H1 (cell line): ENCODE measurements at regions not wholly inside any gene's neighbourhood (a gene's known extent, or its start where the extent isn't known, plus 50 kb on each side); places are given as distances from the start of the nearest gene placed in this dataset.

Experiments used
- CTCF ChIA-PET: fragments of 300-600 bp; sonication (Branson Sonifier 250); formaldehyde crosslinking; loops from one replicate; lab custom pipeline; 2021; ENCODE audit not compliant: partially characterized antibody; lab: Charles Lee
- POLR2A ChIA-PET: fragments of 300-600 bp; sonication (Branson Sonifier 250); formaldehyde crosslinking; loops from one replicate; lab custom pipeline; 2021; ENCODE audit warnings: inconsistent platforms; ENCODE audit not compliant: partially characterized antibody; lab: Charles Lee
- DNase-seq, 2 experiments: peaks; one replicate each; pipeline versions ENCODE4 v3.0.0 to v3.0.0-alpha.2; 2010 to 2022; ENCODE audit warnings: low spot score in 2 of 2, low read depth in 1 of 2, mixed read lengths in 1 of 2
- FAIRE-seq: peaks from 2 replicates; lab custom pipeline; 2011; peaks lifted over from hg19 to GRCh38; lab: Jason Lieb, UNC
- H2AFZ ChIP-seq: 2 replicates; pipeline ENCODE4 v1.8.1; 2012; ENCODE audit warnings: low read length, inconsistent platforms
- H2AK5ac ChIP-seq: 2 replicates; pipeline ENCODE4 v1.6.1; 2013; ENCODE audit warnings: low read depth, low read length
- H2BK120ac ChIP-seq: replicated peaks from 2 replicates; pipeline ENCODE3; 2013; ENCODE audit warnings: low read depth, low read length, inconsistent platforms
- H2BK12ac ChIP-seq: 2 replicates; pipeline ENCODE4 v1.6.1; 2013; ENCODE audit warnings: low read depth, low read length
- H2BK15ac ChIP-seq: 2 replicates; pipeline ENCODE4 v1.6.1; 2013; ENCODE audit warnings: low read length
- H2BK20ac ChIP-seq: 2 replicates; pipeline ENCODE4 v1.6.1; 2013; ENCODE audit warnings: low read length
- H2BK5ac ChIP-seq: 2 replicates; pipeline ENCODE4 v1.6.1; 2013; ENCODE audit warnings: low read depth, low read length
- H3K14ac ChIP-seq: 2 replicates; pipeline ENCODE4 v1.6.1; 2013; ENCODE audit warnings: inconsistent platforms; ENCODE audit not compliant: insufficient read length
- H3K18ac ChIP-seq: 2 replicates; pipeline ENCODE4 v1.6.1; 2013; ENCODE audit warnings: low read length; ENCODE audit errors: extremely low read depth
- H3K23ac ChIP-seq: 2 replicates; pipeline ENCODE4 v1.6.1; 2013; ENCODE audit warnings: inconsistent platforms; ENCODE audit not compliant: insufficient read length
- H3K23me2 ChIP-seq: 2 replicates; pipeline ENCODE4 v1.6.1; 2013; ENCODE audit warnings: low read depth, low read length
- H3K27ac ChIP-seq: 2 replicates; pipeline ENCODE4 v1.6.1; 2011; ENCODE audit warnings: low read depth, low read length, inconsistent platforms
- H3K27me3 ChIP-seq, 4 experiments: replicated peaks in 1 of 4; 1 replicate in 1 of 4; 2 replicates in 3 of 4; pipeline versions ENCODE4 v1.6.1 to v1.8.1; 2011 to 2013; ENCODE audit warnings: low read length in 3 of 4, mild to moderate bottlenecking in 3 of 4, inconsistent platforms in 2 of 4, mixed read lengths in 2 of 4, moderate library complexity in 1 of 4; ENCODE audit not compliant: control insufficient read depth in 3 of 4, insufficient read depth in 3 of 4; ENCODE audit errors: extremely low read depth in 1 of 4
- H3K36me3 ChIP-seq, 4 experiments: 2 replicates each; pipeline versions ENCODE4 v1.6.1 to v1.8.1; 2011 to 2013; ENCODE audit warnings: mild to moderate bottlenecking in 4 of 4, low read length in 3 of 4, moderate library complexity in 2 of 4, control low read depth in 1 of 4, inconsistent platforms in 1 of 4; ENCODE audit not compliant: insufficient read depth in 4 of 4, control insufficient read depth in 2 of 4
- H3K4ac ChIP-seq: replicated peaks from 2 replicates; pipeline ENCODE3; 2013; ENCODE audit warnings: low read length, low read depth, mixed read lengths, inconsistent platforms; ENCODE audit not compliant: insufficient read length
- H3K4me1 ChIP-seq, 4 experiments: replicated peaks in 1 of 4; 1 replicate in 1 of 4; 2 replicates in 3 of 4; pipeline versions ENCODE4 v1.6.1 to v1.8.1; 2011 to 2013; ENCODE audit warnings: low read length in 3 of 4, inconsistent platforms in 2 of 4, mixed read lengths in 1 of 4; ENCODE audit not compliant: insufficient read depth in 4 of 4, control insufficient read depth in 3 of 4
- H3K4me2 ChIP-seq, 2 experiments: 2 replicates each; pipeline versions ENCODE4 v1.6.1 to v1.8.1; 2011 to 2013; ENCODE audit warnings: low read depth in 2 of 2, low read length in 2 of 2, control low read depth in 1 of 2, inconsistent platforms in 1 of 2, mild to moderate bottlenecking in 1 of 2; ENCODE audit not compliant: insufficient read depth in 1 of 2
- H3K4me3 ChIP-seq, 4 experiments: fragments of 200-600, 300-600 bp in 1 of 4; sonication (generic), shearing (Covaris generic), sonication (Bioruptor Twin) in 1 of 4; 2 replicates each; pipeline versions ENCODE4 v1.5.1 to v1.8.1; 2011 to 2016; ENCODE audit warnings: low read length in 4 of 4, low read depth in 3 of 4, control low read depth in 2 of 4, inconsistent platforms in 2 of 4, mild to moderate bottlenecking in 2 of 4, mixed read lengths in 1 of 4, moderate library complexity in 1 of 4; ENCODE audit not compliant: insufficient read depth in 2 of 4; ENCODE audit errors: extremely low read depth in 1 of 4
- H3K56ac ChIP-seq: replicated peaks from 2 replicates; pipeline ENCODE3; 2013; ENCODE audit warnings: low read depth, mild to moderate bottlenecking, mixed read lengths, low read length, inconsistent platforms; ENCODE audit not compliant: insufficient read length
- H3K79me1 ChIP-seq: 2 replicates; pipeline ENCODE4 v1.6.1; 2013; ENCODE audit warnings: low read depth, low read length, control low read depth
- H3K79me2 ChIP-seq, 2 experiments: 2 replicates each; pipeline versions ENCODE4 v1.6.1 to v1.8.1; 2012 to 2013; ENCODE audit warnings: low read length in 2 of 2, mild to moderate bottlenecking in 2 of 2, inconsistent platforms in 1 of 2; ENCODE audit not compliant: insufficient read depth in 2 of 2, control insufficient read depth in 1 of 2
- H3K9ac ChIP-seq, 4 experiments: replicated peaks in 1 of 4; 1 replicate in 1 of 4; 2 replicates in 3 of 4; pipeline versions ENCODE4 v1.6.1 to v1.8.1; 2011 to 2013; ENCODE audit warnings: low read depth in 3 of 4, low read length in 3 of 4, control low read depth in 2 of 4, mild to moderate bottlenecking in 2 of 4, moderate library complexity in 2 of 4, inconsistent platforms in 1 of 4; ENCODE audit errors: extremely low read depth in 1 of 4
- H3K9me3 ChIP-seq, 2 experiments: 2 replicates each; pipeline versions ENCODE4 v1.6.1 to v1.8.1; 2012 to 2013; ENCODE audit warnings: mild to moderate bottlenecking in 2 of 2, moderate library complexity in 2 of 2, control low read depth in 1 of 2, inconsistent platforms in 1 of 2, low read depth in 1 of 2, low read length in 1 of 2, mixed read lengths in 1 of 2; ENCODE audit not compliant: insufficient read depth in 2 of 2
- H4K20me1 ChIP-seq, 2 experiments: replicated peaks in 1 of 2; 2 replicates each; pipeline versions ENCODE3 to v1.8.1; 2011 to 2013; ENCODE audit warnings: inconsistent platforms in 2 of 2, low read length in 2 of 2, mild to moderate bottlenecking in 1 of 2; ENCODE audit not compliant: insufficient read depth in 2 of 2, control insufficient read depth in 1 of 2
- H4K5ac ChIP-seq: 2 replicates; pipeline ENCODE4 v1.6.1; 2013; ENCODE audit warnings: low read length, low read depth, mixed read lengths, inconsistent platforms; ENCODE audit not compliant: insufficient read length
- H4K8ac ChIP-seq: 2 replicates; pipeline ENCODE4 v1.8.0; 2013; ENCODE audit warnings: mild to moderate bottlenecking, moderate library complexity, low read length, inconsistent platforms; ENCODE audit not compliant: insufficient read depth; ENCODE audit errors: extremely low read depth
- H4K91ac ChIP-seq: replicated peaks from 2 replicates; pipeline ENCODE3; 2013; ENCODE audit warnings: low read length, mixed read lengths, inconsistent platforms; ENCODE audit not compliant: insufficient read length
- ASH2L ChIP-seq: fragments of 200-600, 300-600 bp; sonication (generic); IDR thresholded peaks from one replicate; pipeline ENCODE4 v1.7.1; 2017; ENCODE audit warnings: low read length
- CHD1 ChIP-seq: IDR thresholded peaks from 2 replicates; pipeline ENCODE4 v1.6.1; 2012; ENCODE audit warnings: low read depth, low read length, improper control_type of control experiment
- EZH2 ChIP-seq: fragments of 200-600 bp; sonication (generic); IDR thresholded peaks from 2 replicates; pipeline ENCODE4 v1.7.1; 2012; ENCODE audit warnings: low read depth, mild to moderate bottlenecking, moderate library complexity, low read length, inconsistent platforms; ENCODE audit not compliant: severe bottlenecking
- HDAC2 ChIP-seq, 2 experiments: fragments of 300-600 bp in 1 of 2; sonication (generic) in 1 of 2; IDR thresholded peaks; 2 replicates each; pipeline ENCODE4 v1.6.1; 2011 to 2012; ENCODE audit warnings: low read depth in 2 of 2, low read length in 2 of 2, mild to moderate bottlenecking in 2 of 2, moderate library complexity in 2 of 2, borderline replicate concordance in 1 of 2, inconsistent platforms in 1 of 2
- KDM4A ChIP-seq: IDR thresholded peaks from one replicate; pipeline ENCODE4 v1.7.1; 2012; ENCODE audit warnings: low read depth, mild to moderate bottlenecking, moderate library complexity, low read length, inconsistent platforms; ENCODE audit not compliant: severe bottlenecking
- NRF1 ChIP-seq: IDR thresholded peaks from 2 replicates; pipeline ENCODE4 v1.6.1; 2011; ENCODE audit warnings: mild to moderate bottlenecking, low read depth, low read length, improper control_type of control experiment
- PHF8 ChIP-seq: fragments of 200-600 bp; sonication (generic); conservative IDR thresholded peaks from 2 replicates; pipeline ENCODE4 v1.7.1; 2012; ENCODE audit warnings: low read depth, mild to moderate bottlenecking, inconsistent platforms, low read length, moderate library complexity
- RAD21 ChIP-seq, 2 experiments: IDR thresholded peaks in 1 of 2; conservative IDR thresholded peaks in 1 of 2; 2 replicates each; pipeline ENCODE4 v1.6.1; 2011; ENCODE audit warnings: low read depth in 2 of 2, low read length in 2 of 2, improper control_type of control experiment in 1 of 2, inconsistent platforms in 1 of 2, mild to moderate bottlenecking in 1 of 2, moderate library complexity in 1 of 2
- RBBP5 ChIP-seq: IDR thresholded peaks from 2 replicates; pipeline ENCODE4 v1.7.1; 2012; ENCODE audit warnings: low read depth, mild to moderate bottlenecking, inconsistent platforms, low read length, moderate library complexity, borderline replicate concordance
- RXRA ChIP-seq: IDR thresholded peaks from 2 replicates; pipeline ENCODE4 v1.6.1; 2011; ENCODE audit warnings: low read depth, mild to moderate bottlenecking, low read length, moderate library complexity; ENCODE audit not compliant: insufficient read depth
- SIRT6 ChIP-seq: IDR thresholded peaks from one replicate; pipeline ENCODE4 v1.7.1; 2012; ENCODE audit warnings: low read length, inconsistent platforms
- TAF1 ChIP-seq: IDR thresholded peaks from 2 replicates; pipeline ENCODE4 v1.6.1; 2011; ENCODE audit warnings: mild to moderate bottlenecking, low read depth, low read length
- TBP ChIP-seq: IDR thresholded peaks from 2 replicates; pipeline ENCODE4 v1.6.1; 2011; ENCODE audit warnings: low read depth, low read length, improper control_type of control experiment
- TF ChIP-seq, protein P1 (sequence below): IDR thresholded peaks from 2 replicates; pipeline ENCODE4 v1.6.1; 2012; ENCODE audit warnings: inconsistent platforms
- TF ChIP-seq, protein P2 (sequence below): IDR thresholded peaks from 2 replicates; pipeline ENCODE4 v1.6.1; 2011; ENCODE audit warnings: low read depth, mild to moderate bottlenecking, low read length; ENCODE audit not compliant: insufficient read depth

DNA sequence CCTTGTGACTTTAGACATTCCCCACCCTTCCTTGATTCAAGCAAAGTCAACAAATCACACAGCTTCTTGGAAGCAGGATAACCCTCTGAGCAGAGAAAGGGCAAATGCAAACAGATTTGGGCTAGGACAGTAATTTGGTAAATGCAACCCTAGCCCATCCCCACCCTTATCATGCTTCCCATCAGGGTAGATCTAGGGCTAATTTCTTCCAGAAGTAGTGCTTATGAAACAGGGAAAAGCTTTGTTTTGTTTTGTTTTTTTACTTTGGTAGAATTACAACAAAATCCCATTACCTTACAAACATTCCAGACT, 525.1 kb upstream of the NOX3 start:
- Histone ChIP-seq H4K5ac (no peak overlapping the region), H3K56ac (no peak overlapping the region), H4K8ac (no peak overlapping the region), H2BK5ac (no peak overlapping the region), H3K18ac (no peak overlapping the region), H3K27ac (no peak overlapping the region), H3K79me1 (no peaks in the 10 kb centered on the region), H3K9ac (no peak overlapping the region), H3K23ac (no peak overlapping the region), H3K79me2 (no peaks in the 10 kb centered on the region), H2BK20ac (no peak overlapping the region), H4K20me1 (no peaks in the 10 kb centered on the region), H3K14ac (no peak overlapping the region), H3K4ac (no peak overlapping the region), H3K23me2 (no peaks in the 10 kb centered on the region), H2BK120ac (no peak overlapping the region), H3K4me3 (no peak overlapping the region), H3K36me3 (no peaks in the 10 kb centered on the region), H3K27me3 (no peaks in the 10 kb centered on the region), H2AK5ac (no peak overlapping the region), H3K9me3 (no peaks in the 10 kb centered on the region), H2BK12ac (no peak overlapping the region), H3K4me1 (no peaks in the 10 kb centered on the region), H3K4me2 (no peak overlapping the region), H2BK15ac (no peak overlapping the region), H2AFZ (no peak overlapping the region), H4K91ac (no peak overlapping the region)
- ChIA-PET CTCF (interaction anchor here (0.6 to 1.5 kb wide), 5 partner anchors 10 to 783 kb away, joined by 3 read pairs; no protein-coding TSS in a partner anchor), POLR2A (no interaction called here)
- TF ChIP-seq PHF8 (no peak), EZH2 (no peak), KDM4A (no peak), RXRA (no peak), ASH2L (no peak), TBP (no peak), TAF1 (no peak), RBBP5 (no peak), HDAC2 (IDR thresholded peaks at IDR 0.05; ENCODE audit: borderline replicate concordance in 1 of 2, low read depth in 2 of 2, low read length in 2 of 2) (no peak), CHD1 (no peak), NRF1 (no peak), RAD21 (IDR thresholded peaks at IDR 0.05 in 1 of 2, conservative IDR thresholded peaks at IDR 0.05 in 1 of 2; ENCODE audit: low read depth in 2 of 2, low read length in 2 of 2) (no peak), SIRT6 (no peak)
- TF ChIP-seq, protein P1, sequence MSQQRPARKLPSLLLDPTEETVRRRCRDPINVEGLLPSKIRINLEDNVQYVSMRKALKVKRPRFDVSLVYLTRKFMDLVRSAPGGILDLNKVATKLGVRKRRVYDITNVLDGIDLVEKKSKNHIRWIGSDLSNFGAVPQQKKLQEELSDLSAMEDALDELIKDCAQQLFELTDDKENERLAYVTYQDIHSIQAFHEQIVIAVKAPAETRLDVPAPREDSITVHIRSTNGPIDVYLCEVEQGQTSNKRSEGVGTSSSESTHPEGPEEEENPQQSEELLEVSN = no peak
- TF ChIP-seq, protein P2, sequence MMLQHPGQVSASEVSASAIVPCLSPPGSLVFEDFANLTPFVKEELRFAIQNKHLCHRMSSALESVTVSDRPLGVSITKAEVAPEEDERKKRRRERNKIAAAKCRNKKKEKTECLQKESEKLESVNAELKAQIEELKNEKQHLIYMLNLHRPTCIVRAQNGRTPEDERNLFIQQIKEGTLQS = no peak
- DNase-seq (no peak), FAIRE-seq (no peak)
